Neural progenitor cell (in vitro differentiated cells): ENCODE measurements at regions not wholly inside any gene's neighbourhood (a gene's known extent, or its start where the extent isn't known, plus 50 kb on each side); places are given as distances from the start of the nearest gene placed in this dataset.

Source experiments
- EZH2 ChIP-seq: fragments of 200-600 bp; sonication (generic); IDR thresholded peaks from 2 replicates; pipeline ENCODE4 v1.6.1; 2017; ENCODE audit warnings: antibody characterized with exemption, mild to moderate bottlenecking, moderate library complexity
- EZH2phosphoT487 ChIP-seq: fragments of 200-600 bp; sonication (generic); IDR thresholded peaks from 2 replicates; pipeline ENCODE4 v1.6.1; 2017; ENCODE audit warnings: antibody characterized with exemption
- TF ChIP-seq, protein P1 (sequence below): fragments of 200-600 bp; sonication (generic); IDR thresholded peaks from 2 replicates; pipeline ENCODE4 v1.5.1; 2017; ENCODE audit warnings: antibody characterized with exemption, mild to moderate bottlenecking

DNA sequence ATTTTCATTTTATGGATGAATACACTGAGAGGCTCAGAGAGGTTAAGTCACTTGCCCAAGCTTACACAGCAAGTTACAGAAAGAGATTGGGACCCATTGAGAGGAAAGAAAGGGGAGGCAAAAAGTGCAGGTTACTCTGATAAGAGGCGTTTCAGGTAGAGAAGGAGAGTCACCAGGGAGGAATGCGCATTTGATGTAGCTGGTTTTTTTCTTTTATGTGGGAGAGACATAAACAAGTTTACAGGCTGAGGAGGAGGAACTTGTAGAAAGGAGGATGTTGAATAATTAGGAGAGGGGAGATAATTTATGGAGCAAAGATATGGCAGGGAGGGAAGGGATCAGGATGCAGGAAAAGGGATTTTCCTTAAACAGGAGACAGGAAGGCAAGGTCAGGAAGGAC lies 297.0 kb downstream of the PCNX1 start:
- TF ChIP-seq, protein P1, sequence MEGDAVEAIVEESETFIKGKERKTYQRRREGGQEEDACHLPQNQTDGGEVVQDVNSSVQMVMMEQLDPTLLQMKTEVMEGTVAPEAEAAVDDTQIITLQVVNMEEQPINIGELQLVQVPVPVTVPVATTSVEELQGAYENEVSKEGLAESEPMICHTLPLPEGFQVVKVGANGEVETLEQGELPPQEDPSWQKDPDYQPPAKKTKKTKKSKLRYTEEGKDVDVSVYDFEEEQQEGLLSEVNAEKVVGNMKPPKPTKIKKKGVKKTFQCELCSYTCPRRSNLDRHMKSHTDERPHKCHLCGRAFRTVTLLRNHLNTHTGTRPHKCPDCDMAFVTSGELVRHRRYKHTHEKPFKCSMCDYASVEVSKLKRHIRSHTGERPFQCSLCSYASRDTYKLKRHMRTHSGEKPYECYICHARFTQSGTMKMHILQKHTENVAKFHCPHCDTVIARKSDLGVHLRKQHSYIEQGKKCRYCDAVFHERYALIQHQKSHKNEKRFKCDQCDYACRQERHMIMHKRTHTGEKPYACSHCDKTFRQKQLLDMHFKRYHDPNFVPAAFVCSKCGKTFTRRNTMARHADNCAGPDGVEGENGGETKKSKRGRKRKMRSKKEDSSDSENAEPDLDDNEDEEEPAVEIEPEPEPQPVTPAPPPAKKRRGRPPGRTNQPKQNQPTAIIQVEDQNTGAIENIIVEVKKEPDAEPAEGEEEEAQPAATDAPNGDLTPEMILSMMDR, result no peak
- no peak for TF ChIP-seq EZH2
- TF ChIP-seq EZH2phosphoT487, result no peak
